Panc1 (cell line): ENCODE measurements at regions not wholly inside any gene's neighbourhood (a gene's known extent, or its start where the extent isn't known, plus 50 kb on each side); places are given as distances from the start of the nearest gene placed in this dataset.

ENCODE experiments used
- ATAC-seq: fragments of 200-7000 bp; cut with Tn5 transposase; 2 replicates; pipeline ENCODE4 v1.9.1; 2020; ENCODE audit warnings: mild to moderate bottlenecking, moderate library complexity
- BruUV-seq: library from RNA; stranded (reverse); fragments of 400-500 nt; replicated peaks from 2 replicates; lab custom pipeline; 2021; lab: Mats Ljungman, UMichigan
- CTCF ChIA-PET: fragments of 300-600 bp; sonication (Branson Sonifier 250); formaldehyde crosslinking; loops from one replicate; lab custom pipeline; 2022; ENCODE audit warnings: antibody characterized with exemption; lab: Charles Lee
- POLR2A ChIA-PET: fragments of 300-600 bp; sonication (Branson Sonifier 250); formaldehyde crosslinking; loops from one replicate; lab custom pipeline; 2022; ENCODE audit warnings: antibody characterized with exemption; lab: Charles Lee
- DNase-seq: peaks from one replicate; pipeline ENCODE4 v3.0.0-alpha.2; 2010; ENCODE audit warnings: low read depth, low spot score
- H3K27ac ChIP-seq: 2 replicates; pipeline ENCODE4 v1.5.1; 2011; ENCODE audit warnings: mild to moderate bottlenecking, low read length, inconsistent platforms
- H3K27me3 ChIP-seq: fragments of 200-500 bp; sonication (Bioruptor generic); 2 replicates; pipeline ENCODE4 v1.6.0; 2014; ENCODE audit warnings: low read length, inconsistent platforms; ENCODE audit not compliant: control insufficient read depth, insufficient read depth
- H3K36me3 ChIP-seq: fragments of 200-500 bp; sonication (Bioruptor generic); 2 replicates; pipeline ENCODE4 v1.5.1; 2014; ENCODE audit warnings: inconsistent platforms, mild to moderate bottlenecking, low read length, moderate library complexity; ENCODE audit not compliant: control insufficient read depth, insufficient read depth
- H3K4me1 ChIP-seq: 2 replicates; pipeline ENCODE4 v1.5.1; 2011; ENCODE audit warnings: inconsistent platforms, mild to moderate bottlenecking, low read length, moderate library complexity; ENCODE audit not compliant: control insufficient read depth, insufficient read depth
- H3K4me3 ChIP-seq, 2 experiments: 2 replicates each; pipeline ENCODE4 v1.5.1; 2011 to 2012; ENCODE audit warnings: low read depth in 2 of 2, low read length in 2 of 2, mild to moderate bottlenecking in 2 of 2, inconsistent platforms in 1 of 2, moderate library complexity in 1 of 2
- H3K9me3 ChIP-seq: fragments of 200-500 bp; sonication (Bioruptor generic); 2 replicates; pipeline ENCODE4 v1.5.1; 2014; ENCODE audit warnings: low read depth, mild to moderate bottlenecking, inconsistent platforms, low read length, moderate library complexity; ENCODE audit not compliant: control insufficient read depth, insufficient read depth
- CTCF ChIP-seq: fragments of 450-650 bp; IDR thresholded peaks from 2 replicates; pipeline ENCODE4 v1.5.1; 2017; ENCODE audit warnings: mild to moderate bottlenecking
- POLR2AphosphoS5 ChIP-seq: IDR thresholded peaks from 2 replicates; pipeline ENCODE4 v1.6.1; 2012; ENCODE audit warnings: mild to moderate bottlenecking, low read depth, low read length, moderate library complexity
- REST ChIP-seq, 2 experiments: IDR thresholded peaks; 2 replicates each; pipeline ENCODE4 v1.6.1; 2011 to 2012; ENCODE audit warnings: low read depth in 2 of 2, control low read depth in 1 of 2, low read length in 1 of 2, mild to moderate bottlenecking in 1 of 2, moderate library complexity in 1 of 2; ENCODE audit not compliant: insufficient read depth in 1 of 2
- SIN3A ChIP-seq: IDR thresholded peaks from 2 replicates; pipeline ENCODE4 v1.6.1; 2012; ENCODE audit warnings: low read depth, mild to moderate bottlenecking, low read length, moderate library complexity, borderline replicate concordance; ENCODE audit not compliant: insufficient read depth
- TCF7L2 ChIP-seq: IDR thresholded peaks from 2 replicates; pipeline ENCODE4 v1.6.1; 2011; ENCODE audit warnings: mild to moderate bottlenecking, low read depth, low read length, inconsistent platforms
- in situ Hi-C: cut with HindIII; loops from 2 replicates; pipeline ENCODE4 v1.10.0; 2016; ENCODE audit warnings: low sequenced_read_pairs, low pct_unique_long_range_greater_than_20kb
- intact Hi-C: fragments of 100-400 bp; cut with micrococcal nuclease; formaldehyde crosslinking; loops from one replicate; pipeline ENCODE4 v1.10.0; 2022; ENCODE audit not compliant: unreplicated experiment

GRCh38 chr12:89122852-89123251, 229.4 kb downstream of the DUSP6 start:
- no peak for DNase-seq
- BruUV-seq = no TSS peak
- Histone ChIP-seq H3K4me1 (no peaks in the 10 kb centered on the region), H3K9me3 (no peaks in the 10 kb centered on the region), H3K27me3 (no peaks in the 10 kb centered on the region), H3K36me3 (no peaks in the 10 kb centered on the region), H3K4me3 (no peak overlapping the region), H3K27ac (no peak overlapping the region)
- ATAC-seq = no peak
- ChIA-PET CTCF (no interaction called here), POLR2A (no interaction called here)
- in situ Hi-C loops (no loop called here), intact Hi-C loops (no loop called here)
- TF ChIP-seq TCF7L2 = no peak
- TF ChIP-seq SIN3A = no peak
- TF ChIP-seq REST (IDR thresholded peaks at IDR 0.05; ENCODE audit: insufficient read depth in 1 of 2, low read depth in 2 of 2, low read length in 1 of 2) = no peak
- no peak for TF ChIP-seq CTCF
- TF ChIP-seq POLR2AphosphoS5 = no peak

- Histone ChIP-seq H3K9me3 (no peaks in the 10 kb centered on the region), H3K27me3 (no peaks in the 10 kb centered on the region), H3K4me1 (no peaks in the 10 kb centered on the region), H3K36me3 (no peaks in the 10 kb centered on the region), H3K27ac (no peak overlapping the region), H3K4me3 (no peak overlapping the region)
- no TSS peak for BruUV-seq
- ChIA-PET CTCF (no interaction called here), POLR2A (no interaction called here)
- no peak for DNase-seq
- intact Hi-C loops (no loop called here), in situ Hi-C loops (no loop called here)
- ATAC-seq = no peak
- TF ChIP-seq SIN3A (no peak), TCF7L2 (no peak), POLR2AphosphoS5 (no peak), CTCF (no peak), REST (IDR thresholded peaks at IDR 0.05; ENCODE audit: insufficient read depth in 1 of 2, low read depth in 2 of 2, low read length in 1 of 2) (no peak)
These were observed 234.8 kb downstream of the DUSP6 start for GRCh38 chr12:89117448-89118034.
